GM18909 (cell line): ENCODE measurements at regions not wholly inside any gene's neighbourhood (a gene's known extent, or its start where the extent isn't known, plus 50 kb on each side); places are given as distances from the start of the nearest gene placed in this dataset.

Experiments
- ATAC-seq: cut with Tn5 transposase; IDR thresholded peaks from one replicate; pipeline ENCODE4 v1.9.1; 2021; ENCODE audit warnings: mild to moderate bottlenecking; ENCODE audit not compliant: unreplicated experiment, poor library complexity

GRCh38 chr6:9401960-9402359 is 966.6 kb upstream of the SLC35B3 start:
- no peak for ATAC-seq

GRCh38 chr6:9399916-9400315 is 964.6 kb upstream of the SLC35B3 start:
- no peak for ATAC-seq

- ATAC-seq, result no peak
Observed at GRCh38 chr6:9398767-9399373, 963.5 kb upstream of the SLC35B3 start.

GRCh38 chr6:9398071-9398766 is 962.9 kb upstream of the SLC35B3 start:
- ATAC-seq, result no peak

- no peak for ATAC-seq
Observed at GRCh38 chr6:9388596-9388995, 953.3 kb upstream of the SLC35B3 start.

- no peak for ATAC-seq
Observed at GRCh38 chr6:9380568-9380967, 945.2 kb upstream of the SLC35B3 start.

- ATAC-seq, result no peak
Observed at GRCh38 chr6:9373308-9373707, 938.0 kb upstream of the SLC35B3 start.

- no peak for ATAC-seq
Observed at GRCh38 chr6:9370480-9370879, 935.1 kb upstream of the SLC35B3 start.

GRCh38 chr6:9365378-9365777 is 930.0 kb upstream of the SLC35B3 start:
- ATAC-seq, result no peak

- ATAC-seq, result no peak
Observed at GRCh38 chr6:9361749-9362148, 926.4 kb upstream of the SLC35B3 start.

GRCh38 chr6:9360881-9361280 is 925.5 kb upstream of the SLC35B3 start:
- ATAC-seq, result no peak

GRCh38 chr6:9347608-9348007 is 912.3 kb upstream of the SLC35B3 start:
- ATAC-seq, result no peak

- ATAC-seq, result no peak
Observed at GRCh38 chr6:9346923-9347322, 911.6 kb upstream of the SLC35B3 start.

GRCh38 chr6:9335431-9335830 is 900.1 kb upstream of the SLC35B3 start:
- no peak for ATAC-seq

GRCh38 chr6:9334979-9335378 is 899.6 kb upstream of the SLC35B3 start:
- no peak for ATAC-seq

- no peak for ATAC-seq
Observed at GRCh38 chr6:9332241-9332780, 897.0 kb upstream of the SLC35B3 start.

GRCh38 chr6:9316831-9317230 is 881.5 kb upstream of the SLC35B3 start:
- ATAC-seq, result no peak

- no peak for ATAC-seq
Observed at GRCh38 chr6:9315966-9316650, 880.8 kb upstream of the SLC35B3 start.

- ATAC-seq, result no peak
Observed at GRCh38 chr6:9308284-9308683, 872.9 kb upstream of the SLC35B3 start.

GRCh38 chr6:9307786-9308185 is 872.4 kb upstream of the SLC35B3 start:
- no peak for ATAC-seq

- ATAC-seq, result no peak
Observed at GRCh38 chr6:9307187-9307586, 871.8 kb upstream of the SLC35B3 start.
